Body of pancreas (tissue), 4 donors: ENCODE measurements at regions not wholly inside any gene's neighbourhood (a gene's known extent, or its start where the extent isn't known, plus 50 kb on each side); places are given as distances from the start of the nearest gene placed in this dataset.

Experiments
- ATAC-seq: fragments of 150-250 bp; one replicate; pipeline ENCODE4 v1.9.1; 2016
- DNase-seq, 4 donors: peaks; one replicate each; pipeline ENCODE4 v3.0.0-alpha.2; 2019
- H3K27ac ChIP-seq, 4 donors: fragments of 200-600 bp; sonication (generic); 1 replicate in 3 of 4; 2 replicates in 1 of 4; pipeline versions ENCODE4 v1.5.1 to v1.6.1; 2016 to 2019; ENCODE audit warnings: mild to moderate bottlenecking in 1 of 4, mixed read lengths in 1 of 4, moderate library complexity in 1 of 4
- H3K27me3 ChIP-seq, 2 donors: fragments of 200-600 bp; sonication (generic); one replicate each; pipeline ENCODE4 v1.6.0; 2016; ENCODE audit warnings: mild to moderate bottlenecking in 1 of 2
- H3K36me3 ChIP-seq, 2 donors: fragments of 200-600 bp; sonication (generic); replicated peaks in 1 of 2; 2 replicates each; pipeline ENCODE4 v1.5.1; 2016; ENCODE audit warnings: low read depth in 2 of 2; ENCODE audit not compliant: insufficient read depth in 1 of 2
- H3K4me1 ChIP-seq: fragments of 200-600 bp; sonication (generic); one replicate; pipeline ENCODE4 v1.6.0; 2016
- H3K4me3 ChIP-seq, 2 donors: fragments of 200-600 bp; sonication (generic); 1 replicate in 1 of 2; 2 replicates in 1 of 2; pipeline ENCODE4 v1.5.1; 2016 to 2019
- H3K9me3 ChIP-seq, 3 donors: fragments of 200-600 bp; sonication (generic); 1 replicate in 2 of 3; 2 replicates in 1 of 3; pipeline ENCODE4 v1.5.1; 2016
- POLR2A ChIP-seq, 3 donors: fragments of 450-650 bp; IDR thresholded peaks; one replicate each; pipeline ENCODE4 v1.6.1; 2016; ENCODE audit warnings: antibody characterized with exemption in 3 of 3, mild to moderate bottlenecking in 2 of 3
- WGBS, 2 donors: methylation state at CpG; one replicate each; pipeline ENCODE4 v1.1.5; 2017; 5-methylcytosine and 5-hydroxymethylcytosine counted together
- intact Hi-C: fragments of 100-400 bp; cut with DNase I; formaldehyde crosslinking; loops from one replicate; pipeline ENCODE4 v1.15.1; 2023
- TF ChIP-seq, protein P1 (sequence below), 7 experiments: fragments of 450-650 bp in 4 of 7; fragments of 200-600 bp in 3 of 7; sonication (generic) in 3 of 7; IDR thresholded peaks; one replicate each; pipeline ENCODE4 v1.5.1; 2016 to 2019; ENCODE audit warnings: antibody characterized with exemption in 7 of 7

DNA sequence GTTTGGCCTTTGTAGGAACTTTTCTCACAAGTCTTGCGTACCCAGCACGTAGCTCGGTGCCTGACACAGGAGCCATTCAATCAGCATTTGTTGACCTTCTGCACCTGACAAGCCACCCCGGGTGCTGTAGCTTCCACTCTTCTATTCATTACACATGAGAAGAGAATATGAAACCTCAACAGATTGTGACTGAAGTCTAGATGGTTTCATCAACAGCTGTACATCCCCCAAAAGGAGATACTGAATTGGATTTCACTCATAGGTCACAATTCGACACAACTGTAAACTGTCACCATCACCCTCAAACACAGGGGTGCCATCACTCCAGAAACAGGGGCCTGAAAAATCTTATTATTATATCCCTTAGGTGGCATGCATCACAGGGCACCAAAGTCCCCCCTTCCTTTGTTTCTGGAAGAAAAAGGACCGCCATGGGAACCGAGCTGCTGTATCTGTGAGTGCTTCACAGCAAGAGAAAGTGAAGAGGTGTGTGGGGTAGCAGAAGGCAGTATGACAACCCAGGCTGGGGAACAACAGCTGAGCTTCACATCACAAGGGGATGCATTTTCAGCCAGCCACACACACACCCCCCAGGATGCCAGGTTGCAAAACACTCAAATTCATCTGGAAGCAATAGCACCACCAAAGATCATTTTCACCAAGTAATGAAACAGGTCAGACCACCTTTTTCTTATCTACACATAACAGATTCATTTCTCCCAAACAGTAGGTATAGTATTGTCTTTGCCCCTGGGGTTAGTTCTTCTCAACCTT lies 225.7 kb downstream of the TOMM20 start:
- Histone ChIP-seq H3K27me3 (no peaks in the 10 kb centered on the region), H3K27ac (no peak overlapping the region), H3K9me3 (no peaks in the 10 kb centered on the region), H3K4me1 (peaks cover 31% of the 10 kb centered on the region), H3K4me3 (no peak overlapping the region), H3K36me3 (no peaks in the 10 kb centered on the region)
- intact Hi-C loops, result no loop called here
- WGBS, 2 donors, result 73 to 87% methylated on average over 7 of the region's 7 CpGs
- TF ChIP-seq, protein P1, sequence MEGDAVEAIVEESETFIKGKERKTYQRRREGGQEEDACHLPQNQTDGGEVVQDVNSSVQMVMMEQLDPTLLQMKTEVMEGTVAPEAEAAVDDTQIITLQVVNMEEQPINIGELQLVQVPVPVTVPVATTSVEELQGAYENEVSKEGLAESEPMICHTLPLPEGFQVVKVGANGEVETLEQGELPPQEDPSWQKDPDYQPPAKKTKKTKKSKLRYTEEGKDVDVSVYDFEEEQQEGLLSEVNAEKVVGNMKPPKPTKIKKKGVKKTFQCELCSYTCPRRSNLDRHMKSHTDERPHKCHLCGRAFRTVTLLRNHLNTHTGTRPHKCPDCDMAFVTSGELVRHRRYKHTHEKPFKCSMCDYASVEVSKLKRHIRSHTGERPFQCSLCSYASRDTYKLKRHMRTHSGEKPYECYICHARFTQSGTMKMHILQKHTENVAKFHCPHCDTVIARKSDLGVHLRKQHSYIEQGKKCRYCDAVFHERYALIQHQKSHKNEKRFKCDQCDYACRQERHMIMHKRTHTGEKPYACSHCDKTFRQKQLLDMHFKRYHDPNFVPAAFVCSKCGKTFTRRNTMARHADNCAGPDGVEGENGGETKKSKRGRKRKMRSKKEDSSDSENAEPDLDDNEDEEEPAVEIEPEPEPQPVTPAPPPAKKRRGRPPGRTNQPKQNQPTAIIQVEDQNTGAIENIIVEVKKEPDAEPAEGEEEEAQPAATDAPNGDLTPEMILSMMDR (IDR thresholded peaks at IDR 0.05), result no peak
- TF ChIP-seq POLR2A (IDR thresholded peaks at IDR 0.05), result no peak
- ATAC-seq, result no peak
- no peak for DNase-seq

DNA sequence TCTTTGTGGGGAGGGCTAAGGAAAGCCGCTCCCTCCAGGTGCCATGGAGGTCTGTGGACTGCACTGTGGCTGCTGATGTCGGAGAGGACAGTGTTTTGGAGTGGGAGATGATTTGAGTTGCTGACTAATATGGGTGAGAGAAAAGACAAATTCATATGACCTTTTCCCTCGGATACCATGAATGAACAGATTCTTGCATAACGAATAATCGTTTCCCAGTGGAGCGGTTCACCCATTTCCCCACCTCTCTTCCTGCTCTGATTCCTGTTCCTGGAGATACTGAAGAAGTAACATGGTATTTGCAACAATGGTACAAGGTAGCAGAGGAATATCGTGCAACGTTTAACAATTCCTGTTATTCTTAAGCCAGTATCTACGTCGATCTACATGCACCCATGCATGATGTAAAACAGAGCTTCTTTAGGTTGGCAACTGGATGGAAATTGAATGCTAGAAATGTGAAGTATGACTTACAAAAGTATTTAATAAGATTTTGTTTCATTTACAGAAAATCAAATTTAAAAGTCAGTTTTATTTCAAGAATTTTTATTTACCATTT lies 227.1 kb downstream of the TOMM20 start:
- no peak overlapping the region for H3K4me3 ChIP-seq
- H3K36me3 ChIP-seq, result no peaks in the 10 kb centered on the region
- no peak overlapping the region for H3K27ac ChIP-seq
- ATAC-seq, result no peak
- no peak for TF ChIP-seq POLR2A (IDR thresholded peaks at IDR 0.05)
- TF ChIP-seq, protein P1 (IDR thresholded peaks at IDR 0.05), result no peak
- no peaks in the 10 kb centered on the region for H3K9me3 ChIP-seq
- intact Hi-C loops, result no loop called here
- H3K27me3 ChIP-seq, result no peaks in the 10 kb centered on the region
- DNase-seq, result no peak
- 88 to 90% methylated on average over 10 of the region's 10 CpGs for WGBS, 2 donors
- H3K4me1 ChIP-seq, result peaks cover 26% of the 10 kb centered on the region

- intact Hi-C loops, result no loop called here
- H3K4me3 ChIP-seq, result no peak overlapping the region
Measured at GRCh38 chr1:234900595-234900994, 228.0 kb downstream of the TOMM20 start.

DNA sequence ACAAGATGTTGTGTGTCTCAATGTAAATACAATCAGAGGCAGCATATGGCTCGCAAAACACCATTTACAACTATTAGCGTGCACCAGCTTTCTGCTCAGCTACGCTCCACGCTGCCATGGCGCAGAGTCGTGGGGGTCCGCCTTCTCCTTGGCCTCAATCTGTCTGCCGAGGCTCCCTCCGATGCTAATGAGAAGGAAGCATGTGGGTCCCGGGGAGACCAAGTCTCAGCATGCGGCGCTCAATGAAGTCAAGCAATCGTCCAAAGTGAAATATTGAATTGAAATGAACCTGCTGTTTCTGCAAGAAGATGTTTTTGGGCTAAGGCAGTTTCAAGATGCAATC lies 228.9 kb downstream of the TOMM20 start:
- TF ChIP-seq POLR2A (IDR thresholded peaks at IDR 0.05), result no peak
- TF ChIP-seq, protein P1 (IDR thresholded peaks at IDR 0.05), result no peak

More at GRCh38 chr1:234900595-234900994, 228.0 kb downstream of the TOMM20 start:
- no peaks in the 10 kb centered on the region for H3K36me3 ChIP-seq
- no peak for ATAC-seq
- WGBS, 2 donors, result 98 to 100% methylated on average over 3 of the region's 3 CpGs
- TF ChIP-seq, protein P1 (IDR thresholded peaks at IDR 0.05), result no peak
- no peak for TF ChIP-seq POLR2A (IDR thresholded peaks at IDR 0.05)
- peaks cover 26% of the 10 kb centered on the region for H3K4me1 ChIP-seq
- no peaks in the 10 kb centered on the region for H3K9me3 ChIP-seq
- H3K27me3 ChIP-seq, result no peaks in the 10 kb centered on the region
- DNase-seq, result no peak
- no peak overlapping the region for H3K27ac ChIP-seq

More for the DNA sequence above, 228.9 kb downstream of the TOMM20 start:
- no peak for DNase-seq
- no peaks in the 10 kb centered on the region for H3K36me3 ChIP-seq
- intact Hi-C loops, result no loop called here
- peaks cover 29% of the 10 kb centered on the region for H3K4me1 ChIP-seq
- H3K9me3 ChIP-seq, result no peaks in the 10 kb centered on the region
- 94 to 95% methylated on average over 13 of the region's 13 CpGs for WGBS, 2 donors
- ATAC-seq, result no peak
- no peak overlapping the region for H3K4me3 ChIP-seq
- no peaks in the 10 kb centered on the region for H3K27me3 ChIP-seq
- H3K27ac ChIP-seq, result peak overlapping the region; percentile 81 to 91 (median 85)
